DMS114 treated with DMSO at 0.1 percent for 48 hours (cell line): ENCODE measurements at regions not wholly inside any gene's neighbourhood (a gene's known extent, or its start where the extent isn't known, plus 50 kb on each side); places are given as distances from the start of the nearest gene placed in this dataset.
"Not testable (repeated sequence)": the region's sequence is repeated elsewhere in the genome, so short reads cannot be mapped to it uniquely, and the experiment has no call there.

Experiments used
- DNase-seq: peaks from one replicate; lab custom pipeline; 2025; ENCODE audit not compliant: unreplicated experiment; lab: John Stamatoyannopoulos, UW

- DNase-seq, result not testable (repeated sequence)
These were observed 125.2 kb downstream of the UNC93B1 start for GRCh38 chr11:67878666-67879065.

- not testable (repeated sequence) for DNase-seq
These were observed 126.6 kb downstream of the UNC93B1 start for GRCh38 chr11:67877316-67877715.

- DNase-seq, result not testable (repeated sequence)
These were observed 130.7 kb downstream of the UNC93B1 start for GRCh38 chr11:67873223-67873622.

GRCh38 chr11:67871168-67871567 is 132.7 kb downstream of the UNC93B1 start:
- not testable (repeated sequence) for DNase-seq

- DNase-seq, result not testable (repeated sequence)
These were observed 141.0 kb downstream of the UNC93B1 start for GRCh38 chr11:67862896-67863295.

- DNase-seq, result not testable (repeated sequence)
These were observed 144.3 kb downstream of the UNC93B1 start for GRCh38 chr11:67859513-67860161.

GRCh38 chr11:67850747-67851146 is 153.2 kb downstream of the UNC93B1 start:
- DNase-seq, result not testable (repeated sequence)

- DNase-seq, result not testable (repeated sequence)
These were observed 154.1 kb downstream of the UNC93B1 start for GRCh38 chr11:67849766-67850165.

- DNase-seq, result peak; percentile 61
These were observed 155.7 kb downstream of the UNC93B1 start for GRCh38 chr11:67847896-67848875.

- DNase-seq, result not testable (repeated sequence)
These were observed 157.6 kb downstream of the UNC93B1 start for GRCh38 chr11:67846303-67846702.

GRCh38 chr11:67845296-67845695 is 158.6 kb downstream of the UNC93B1 start:
- not testable (repeated sequence) for DNase-seq

- DNase-seq, result not testable (repeated sequence)
These were observed 163.3 kb downstream of the UNC93B1 start for GRCh38 chr11:67840599-67840998.

- not testable (repeated sequence) for DNase-seq
These were observed 155.7 kb upstream of the ALDH3B2 start for GRCh38 chr11:67830152-67830551.

- DNase-seq, result not testable (repeated sequence)
These were observed 152.5 kb upstream of the ALDH3B2 start for GRCh38 chr11:67826951-67827296.

GRCh38 chr11:67826028-67826950 is 151.9 kb upstream of the ALDH3B2 start:
- DNase-seq, result not testable (repeated sequence)

GRCh38 chr11:67824861-67825260 is 150.4 kb upstream of the ALDH3B2 start:
- not testable (repeated sequence) for DNase-seq

GRCh38 chr11:67820081-67820480 is 145.7 kb upstream of the ALDH3B2 start:
- no peak for DNase-seq

- not testable (repeated sequence) for DNase-seq
These were observed 143.1 kb upstream of the ALDH3B2 start for GRCh38 chr11:67817558-67817957.

GRCh38 chr11:67809301-67809700 is 134.9 kb upstream of the ALDH3B2 start:
- not testable (repeated sequence) for DNase-seq

- not testable (repeated sequence) for DNase-seq
These were observed 133.5 kb upstream of the ALDH3B2 start for GRCh38 chr11:67807896-67808295.
